ENCODE measurements at regions not wholly inside any gene's neighbourhood (a gene's known extent, or its start where the extent isn't known, plus 50 kb on each side); places are given as distances from the start of the nearest gene placed in this dataset.

DNA sequence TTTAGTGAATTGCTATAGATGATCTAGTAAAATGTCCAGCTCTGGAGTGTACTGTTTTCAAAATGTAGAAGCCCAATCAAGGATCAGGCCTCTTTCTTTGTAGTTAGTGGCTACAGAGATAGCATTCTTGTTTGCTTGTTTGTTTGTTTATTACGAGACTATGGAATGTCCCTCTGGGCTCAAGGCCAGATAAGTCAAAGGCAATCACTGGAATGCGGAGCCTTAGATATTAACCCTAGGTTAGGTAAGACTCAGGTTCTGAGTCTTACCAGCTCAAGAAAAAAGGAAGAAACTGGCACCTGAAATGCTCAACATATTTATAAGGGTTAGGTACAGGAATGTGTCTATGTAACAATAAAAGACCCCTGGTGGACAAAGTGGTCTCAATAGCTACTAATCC is 261.5 kb downstream of the SLC7A11 start:
- H3K27me3 ChIP-seq (ENCODE audit: insufficient read depth, poor library complexity, severe bottlenecking) = no peaks in the 10 kb centered on the region
- DNase-seq (ENCODE audit: low read depth in 1 of 2, low spot score in 1 of 2) = no peak
- no peak for TF ChIP-seq SPI1 (IDR thresholded peaks at IDR 0.05; ENCODE audit: borderline replicate concordance, low read depth)
- TF ChIP-seq GABPA (IDR thresholded peaks at IDR 0.05; ENCODE audit: low read depth) = no peak
- TF ChIP-seq, protein P1, sequence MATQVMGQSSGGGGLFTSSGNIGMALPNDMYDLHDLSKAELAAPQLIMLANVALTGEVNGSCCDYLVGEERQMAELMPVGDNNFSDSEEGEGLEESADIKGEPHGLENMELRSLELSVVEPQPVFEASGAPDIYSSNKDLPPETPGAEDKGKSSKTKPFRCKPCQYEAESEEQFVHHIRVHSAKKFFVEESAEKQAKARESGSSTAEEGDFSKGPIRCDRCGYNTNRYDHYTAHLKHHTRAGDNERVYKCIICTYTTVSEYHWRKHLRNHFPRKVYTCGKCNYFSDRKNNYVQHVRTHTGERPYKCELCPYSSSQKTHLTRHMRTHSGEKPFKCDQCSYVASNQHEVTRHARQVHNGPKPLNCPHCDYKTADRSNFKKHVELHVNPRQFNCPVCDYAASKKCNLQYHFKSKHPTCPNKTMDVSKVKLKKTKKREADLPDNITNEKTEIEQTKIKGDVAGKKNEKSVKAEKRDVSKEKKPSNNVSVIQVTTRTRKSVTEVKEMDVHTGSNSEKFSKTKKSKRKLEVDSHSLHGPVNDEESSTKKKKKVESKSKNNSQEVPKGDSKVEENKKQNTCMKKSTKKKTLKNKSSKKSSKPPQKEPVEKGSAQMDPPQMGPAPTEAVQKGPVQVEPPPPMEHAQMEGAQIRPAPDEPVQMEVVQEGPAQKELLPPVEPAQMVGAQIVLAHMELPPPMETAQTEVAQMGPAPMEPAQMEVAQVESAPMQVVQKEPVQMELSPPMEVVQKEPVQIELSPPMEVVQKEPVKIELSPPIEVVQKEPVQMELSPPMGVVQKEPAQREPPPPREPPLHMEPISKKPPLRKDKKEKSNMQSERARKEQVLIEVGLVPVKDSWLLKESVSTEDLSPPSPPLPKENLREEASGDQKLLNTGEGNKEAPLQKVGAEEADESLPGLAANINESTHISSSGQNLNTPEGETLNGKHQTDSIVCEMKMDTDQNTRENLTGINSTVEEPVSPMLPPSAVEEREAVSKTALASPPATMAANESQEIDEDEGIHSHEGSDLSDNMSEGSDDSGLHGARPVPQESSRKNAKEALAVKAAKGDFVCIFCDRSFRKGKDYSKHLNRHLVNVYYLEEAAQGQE (IDR thresholded peaks at IDR 0.05; ENCODE audit: insufficient replicate concordance, low read depth) = no peak
- no peak for TF ChIP-seq POLR2AphosphoS5 (IDR thresholded peaks at IDR 0.05; ENCODE audit: low read depth)
- H3K27ac ChIP-seq (replicated peaks) = no peak overlapping the region
- H3K4me3 ChIP-seq (replicated peaks; ENCODE audit: insufficient read depth, low read length) = no peak overlapping the region

DNA sequence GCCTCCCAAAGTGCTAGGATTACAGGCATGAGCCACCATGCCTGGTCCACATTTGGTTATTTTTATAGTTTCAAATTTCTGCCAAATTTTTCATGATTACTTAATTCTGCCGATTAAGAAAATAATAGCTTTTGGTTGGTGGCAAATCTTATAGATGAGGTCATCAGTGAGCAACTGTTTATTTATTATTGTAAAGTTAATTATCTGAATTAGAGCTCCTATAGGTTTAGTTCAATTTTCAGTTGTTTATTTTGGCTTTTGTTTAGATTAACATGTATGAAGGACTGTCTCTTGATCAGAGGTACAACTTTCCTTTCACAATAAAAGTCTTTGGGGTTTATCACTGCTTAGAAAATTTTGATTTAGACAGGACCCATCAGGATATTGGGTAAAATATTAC is 262.2 kb downstream of the SLC7A11 start:
- Histone ChIP-seq H3K27me3 (ENCODE audit: insufficient read depth, poor library complexity, severe bottlenecking) (no peaks in the 10 kb centered on the region), H3K27ac (replicated peaks) (no peak overlapping the region), H3K4me3 (replicated peaks; ENCODE audit: insufficient read depth, low read length) (no peak overlapping the region)
- TF ChIP-seq, protein P2, sequence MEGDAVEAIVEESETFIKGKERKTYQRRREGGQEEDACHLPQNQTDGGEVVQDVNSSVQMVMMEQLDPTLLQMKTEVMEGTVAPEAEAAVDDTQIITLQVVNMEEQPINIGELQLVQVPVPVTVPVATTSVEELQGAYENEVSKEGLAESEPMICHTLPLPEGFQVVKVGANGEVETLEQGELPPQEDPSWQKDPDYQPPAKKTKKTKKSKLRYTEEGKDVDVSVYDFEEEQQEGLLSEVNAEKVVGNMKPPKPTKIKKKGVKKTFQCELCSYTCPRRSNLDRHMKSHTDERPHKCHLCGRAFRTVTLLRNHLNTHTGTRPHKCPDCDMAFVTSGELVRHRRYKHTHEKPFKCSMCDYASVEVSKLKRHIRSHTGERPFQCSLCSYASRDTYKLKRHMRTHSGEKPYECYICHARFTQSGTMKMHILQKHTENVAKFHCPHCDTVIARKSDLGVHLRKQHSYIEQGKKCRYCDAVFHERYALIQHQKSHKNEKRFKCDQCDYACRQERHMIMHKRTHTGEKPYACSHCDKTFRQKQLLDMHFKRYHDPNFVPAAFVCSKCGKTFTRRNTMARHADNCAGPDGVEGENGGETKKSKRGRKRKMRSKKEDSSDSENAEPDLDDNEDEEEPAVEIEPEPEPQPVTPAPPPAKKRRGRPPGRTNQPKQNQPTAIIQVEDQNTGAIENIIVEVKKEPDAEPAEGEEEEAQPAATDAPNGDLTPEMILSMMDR (IDR thresholded peaks at IDR 0.05; ENCODE audit: insufficient read depth, low read length) = no peak
- TF ChIP-seq GABPA (IDR thresholded peaks at IDR 0.05; ENCODE audit: low read depth) (no peak), SPI1 (IDR thresholded peaks at IDR 0.05; ENCODE audit: borderline replicate concordance, low read depth) (no peak), POLR2AphosphoS5 (IDR thresholded peaks at IDR 0.05; ENCODE audit: low read depth) (no peak)
- TF ChIP-seq, protein P1 (IDR thresholded peaks at IDR 0.05; ENCODE audit: insufficient replicate concordance, low read depth) = no peak
- no peak for DNase-seq (ENCODE audit: low read depth in 1 of 2, low spot score in 1 of 2)

DNA sequence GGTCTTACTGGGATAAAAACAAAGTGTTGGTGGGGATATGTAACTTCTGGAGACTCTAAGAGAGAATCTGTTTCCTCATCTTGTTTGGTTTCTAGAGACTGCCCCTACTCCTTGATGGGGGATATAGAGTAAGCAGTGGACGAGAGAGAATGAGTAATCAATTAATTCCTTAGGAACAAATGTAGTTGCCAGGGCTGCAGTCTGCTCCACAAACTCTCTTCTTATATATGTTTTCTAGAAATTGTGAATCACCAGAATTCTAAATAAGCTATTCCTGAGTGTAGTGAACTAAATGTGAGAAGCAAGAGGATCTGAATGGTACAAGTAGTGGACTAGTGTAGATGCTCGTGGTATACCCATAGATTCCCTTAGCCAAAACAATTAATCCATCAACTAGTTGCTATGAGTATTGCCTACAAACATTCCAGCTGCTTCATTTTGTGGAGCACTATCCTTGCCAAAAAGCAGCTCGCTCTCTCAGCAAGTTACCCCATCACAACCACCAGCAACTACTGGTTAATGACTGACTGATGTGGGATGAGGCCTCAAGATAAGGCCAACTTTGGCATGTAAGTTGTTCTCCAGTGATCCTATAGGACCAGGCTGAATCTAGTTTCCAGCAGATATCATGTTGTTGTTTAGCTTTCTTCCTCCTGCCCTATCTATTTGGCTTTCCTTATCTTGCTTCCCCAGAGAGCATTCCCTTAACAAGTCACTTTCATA is 273.0 kb downstream of the SLC7A11 start:
- no peak for DNase-seq (ENCODE audit: low read depth in 1 of 2, low spot score in 1 of 2)
- no peak for TF ChIP-seq POLR2AphosphoS5 (IDR thresholded peaks at IDR 0.05; ENCODE audit: low read depth)
- TF ChIP-seq, protein P1 (IDR thresholded peaks at IDR 0.05; ENCODE audit: insufficient replicate concordance, low read depth) = no peak
- TF ChIP-seq GABPA (IDR thresholded peaks at IDR 0.05; ENCODE audit: low read depth) = no peak
- TF ChIP-seq SPI1 (IDR thresholded peaks at IDR 0.05; ENCODE audit: borderline replicate concordance, low read depth) = no peak
- TF ChIP-seq, protein P2 (IDR thresholded peaks at IDR 0.05; ENCODE audit: insufficient read depth, low read length) = no peak
- Histone ChIP-seq H3K27me3 (ENCODE audit: insufficient read depth, poor library complexity, severe bottlenecking) (no peaks in the 10 kb centered on the region), H3K27ac (replicated peaks) (no peak overlapping the region), H3K4me3 (replicated peaks; ENCODE audit: insufficient read depth, low read length) (no peak overlapping the region)
